ENCODE measurements at regions not wholly inside any gene's neighbourhood (a gene's known extent, or its start where the extent isn't known, plus 50 kb on each side); places are given as distances from the start of the nearest gene placed in this dataset.

GRCh38 chr12:30423330-30423729 is 272.3 kb downstream of the IPO8 start:
- DNase-seq, result no peak
- ChIA-PET CTCF (no interaction called here), POLR2A (no interaction called here)
- Histone ChIP-seq H3K4me2 (replicated peaks; ENCODE audit: low read depth, low read length, poor library complexity, severe bottlenecking) (no peak overlapping the region), H3K9me3 (ENCODE audit: control extremely low read depth in 1 of 3, control insufficient read depth in 2 of 3, insufficient read depth in 1 of 3, low read length in 2 of 3) (no peaks in the 10 kb centered on the region), H3K4me1 (ENCODE audit: control insufficient read depth in 2 of 2, insufficient read depth in 2 of 2, low read length in 2 of 2) (no peaks in the 10 kb centered on the region), H4K20me1 (ENCODE audit: control insufficient read depth, insufficient read depth, low read length, poor library complexity, severe bottlenecking) (no peaks in the 10 kb centered on the region), H3K79me2 (ENCODE audit: control insufficient read depth, insufficient read depth, low read length) (no peaks in the 10 kb centered on the region), H3K27ac (ENCODE audit: low read length in 2 of 2) (no peak overlapping the region), H3K4me3 (ENCODE audit: control extremely low read depth in 1 of 5, extremely low read depth in 1 of 5, insufficient read depth in 1 of 5, low read depth in 2 of 5, low read length in 4 of 5) (no peak overlapping the region), H3K9ac (ENCODE audit: low read length) (no peak overlapping the region), H2AFZ (ENCODE audit: insufficient read depth, low read depth, low read length, poor library complexity, severe bottlenecking) (no peak overlapping the region), H3K27me3 (replicated peaks in 1 of 4; ENCODE audit: control extremely low read depth in 1 of 4, control insufficient read depth in 3 of 4, insufficient read depth in 4 of 4, low read length in 3 of 4) (no peaks in the 10 kb centered on the region), H3K36me3 (replicated peaks in 1 of 2; ENCODE audit: control extremely low read depth in 1 of 2, control insufficient read depth in 1 of 2, extremely low read depth in 1 of 2, insufficient read depth in 2 of 2, low read length in 1 of 2) (no peaks in the 10 kb centered on the region)
- 86% methylated on average over 5 of the region's 5 CpGs for WGBS (ENCODE audit: insufficient coverage)
- H3K4me1 Mint-ChIP-seq, result no peaks in the 10 kb centered on the region
- H3K27me3 Mint-ChIP-seq, result no peaks in the 10 kb centered on the region
- ATAC-seq (ENCODE audit: low read depth), result no peak
- H3K9me3 Mint-ChIP-seq (ENCODE audit: insufficient read depth), result peaks cover 2% of the 10 kb centered on the region
- no peak overlapping the region for H3K27ac Mint-ChIP-seq
- H3K4me3 Mint-ChIP-seq, result no peak overlapping the region
- intact Hi-C loops (cut with micrococcal nuclease), result no loop called here
- TF ChIP-seq CTCF (IDR thresholded peaks at IDR 0.05) (no peak), EZH2 (IDR thresholded peaks at IDR 0.05; ENCODE audit: borderline replicate concordance, insufficient read depth, low read depth, low read length, poor library complexity, severe bottlenecking) (no peak)

DNA sequence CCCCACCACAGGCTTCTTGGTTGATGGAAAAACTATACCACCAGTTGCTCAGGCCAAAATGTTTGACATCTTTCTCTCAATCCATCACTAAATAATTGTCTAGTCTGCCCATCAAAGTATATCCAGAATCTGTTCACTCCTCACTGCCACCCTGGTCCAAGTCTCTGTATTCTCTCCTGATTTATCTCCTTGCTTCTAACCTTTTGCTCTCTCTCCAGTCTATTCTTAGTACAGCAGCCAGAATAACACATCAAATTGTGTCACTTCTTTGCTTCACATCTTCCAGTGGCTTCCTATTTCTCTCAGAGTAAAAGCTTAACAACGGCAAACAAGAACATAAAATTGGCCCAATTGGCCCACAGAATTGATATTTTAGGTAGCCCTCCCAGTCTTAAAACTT is 272.8 kb downstream of the IPO8 start:
- intact Hi-C loops (cut with micrococcal nuclease), result no loop called here
- Histone ChIP-seq H3K9me3 (ENCODE audit: control extremely low read depth in 1 of 3, control insufficient read depth in 2 of 3, insufficient read depth in 1 of 3, low read length in 2 of 3) (no peaks in the 10 kb centered on the region), H3K79me2 (ENCODE audit: control insufficient read depth, insufficient read depth, low read length) (no peaks in the 10 kb centered on the region), H3K27me3 (replicated peaks in 1 of 4; ENCODE audit: control extremely low read depth in 1 of 4, control insufficient read depth in 3 of 4, insufficient read depth in 4 of 4, low read length in 3 of 4) (no peaks in the 10 kb centered on the region), H4K20me1 (ENCODE audit: control insufficient read depth, insufficient read depth, low read length, poor library complexity, severe bottlenecking) (no peaks in the 10 kb centered on the region), H2AFZ (ENCODE audit: insufficient read depth, low read depth, low read length, poor library complexity, severe bottlenecking) (no peak overlapping the region), H3K4me2 (replicated peaks; ENCODE audit: low read depth, low read length, poor library complexity, severe bottlenecking) (no peak overlapping the region), H3K4me1 (ENCODE audit: control insufficient read depth in 2 of 2, insufficient read depth in 2 of 2, low read length in 2 of 2) (no peaks in the 10 kb centered on the region), H3K36me3 (replicated peaks in 1 of 2; ENCODE audit: control extremely low read depth in 1 of 2, control insufficient read depth in 1 of 2, extremely low read depth in 1 of 2, insufficient read depth in 2 of 2, low read length in 1 of 2) (no peaks in the 10 kb centered on the region), H3K4me3 (ENCODE audit: control extremely low read depth in 1 of 5, extremely low read depth in 1 of 5, insufficient read depth in 1 of 5, low read depth in 2 of 5, low read length in 4 of 5) (no peak overlapping the region), H3K9ac (ENCODE audit: low read length) (no peak overlapping the region), H3K27ac (ENCODE audit: low read length in 2 of 2) (no peak overlapping the region)
- Mint-ChIP-seq H3K4me1 (no peaks in the 10 kb centered on the region), H3K4me3 (no peak overlapping the region), H3K9me3 (ENCODE audit: insufficient read depth) (peaks cover 2% of the 10 kb centered on the region), H3K27me3 (no peaks in the 10 kb centered on the region), H3K27ac (no peak overlapping the region)
- WGBS (ENCODE audit: insufficient coverage), result 86% methylated on average over 1 of the region's 1 CpG
- TF ChIP-seq EZH2 (IDR thresholded peaks at IDR 0.05; ENCODE audit: borderline replicate concordance, insufficient read depth, low read depth, low read length, poor library complexity, severe bottlenecking) (no peak), CTCF (IDR thresholded peaks at IDR 0.05) (no peak)
- ChIA-PET POLR2A (no interaction called here), CTCF (no interaction called here)
- DNase-seq (no peak), ATAC-seq (ENCODE audit: low read depth) (no peak)
